ENCODE measurements at regions not wholly inside any gene's neighbourhood (a gene's known extent, or its start where the extent isn't known, plus 50 kb on each side); places are given as distances from the start of the nearest gene placed in this dataset.

GRCh38 chr6:105587349-105588122 lies 184.7 kb upstream of the PREP start:
- ATAC-seq (no peak), DNase-seq (ENCODE audit: low spot score) (no peak), FAIRE-seq (no peak)
- H3K4me2 ChIP-seq (ENCODE audit: low read depth, low read length) = no peak overlapping the region
- POLR2A ChIA-PET = no interaction called here
- WGBS (ENCODE audit: low lambda C conversion rate) = 58% methylated on average over 23 of the region's 23 CpGs
- intact Hi-C loops (cut with micrococcal nuclease; ENCODE audit: unreplicated experiment) (no loop called here), in situ Hi-C loops (cut with HindIII; ENCODE audit: extremely low pct_ligation_motif_present, low pct_unique_long_range_greater_than_20kb) (no loop called here)
- H3K9me3 ChIP-seq (ENCODE audit: low read length) = no peaks in the 10 kb centered on the region
- no peak overlapping the region for H2AFZ ChIP-seq (ENCODE audit: low read length)
- no peaks in the 10 kb centered on the region for H3K79me2 ChIP-seq (ENCODE audit: insufficient read depth, low read length)
- H3K36me3 ChIP-seq (replicated peaks in 1 of 2; ENCODE audit: control insufficient read depth in 1 of 2, insufficient read depth in 2 of 2, low read length in 2 of 2) = no peaks in the 10 kb centered on the region
- no peaks in the 10 kb centered on the region; a peak in 2 of 5 replicates for H3K27me3 ChIP-seq (ENCODE audit: control insufficient read depth in 1 of 2, insufficient read depth in 2 of 2, low read length in 2 of 2)
- no peak overlapping the region for H3K9ac ChIP-seq (ENCODE audit: insufficient read depth, low read depth, low read length)
- no peak for TF ChIP-seq ZNF547 (CRISPR knock-in tag; IDR thresholded peaks at IDR 0.05)
- no peak for TF ChIP-seq ZNF142 (CRISPR knock-in tag; IDR thresholded peaks at IDR 0.05)
- TF ChIP-seq IRF1 (CRISPR knock-in tag; IDR thresholded peaks at IDR 0.05; ENCODE audit: low read depth) = no peak
- TF ChIP-seq KDM2A (CRISPR knock-in tag; IDR thresholded peaks at IDR 0.05; ENCODE audit: borderline replicate concordance, low read depth) = no peak
- no peak for TF ChIP-seq FOSL2 (CRISPR knock-in tag; IDR thresholded peaks at IDR 0.05)
- TF ChIP-seq EP300 (IDR thresholded peaks at IDR 0.05; ENCODE audit: low read depth in 2 of 2, low read length in 2 of 2) = no peak
- no peak for TF ChIP-seq EP300 (CRISPR knock-in tag; IDR thresholded peaks at IDR 0.05; ENCODE audit: borderline replicate concordance)
- TF ChIP-seq AGO2 (optimal IDR thresholded peaks at IDR 0.05; ENCODE audit: low read depth, low read length) = no peak
- TF ChIP-seq ZFP41 (CRISPR knock-in tag; IDR thresholded peaks at IDR 0.05; ENCODE audit: borderline replicate concordance) = no peak
- TF ChIP-seq ZNF230 (CRISPR knock-in tag; IDR thresholded peaks at IDR 0.05) = no peak
- TF ChIP-seq ZNF441 (CRISPR knock-in tag; IDR thresholded peaks at IDR 0.05; ENCODE audit: borderline replicate concordance) = no peak
- no peak for TF ChIP-seq NFE2 (CRISPR knock-in tag; IDR thresholded peaks at IDR 0.05)
- no peak for TF ChIP-seq ZNF598 (CRISPR knock-in tag; IDR thresholded peaks at IDR 0.05; ENCODE audit: borderline replicate concordance)
- TF ChIP-seq THYN1 (CRISPR knock-in tag; IDR thresholded peaks at IDR 0.05; ENCODE audit: borderline replicate concordance, low read depth) = no peak
- no peak for TF ChIP-seq RELA (CRISPR knock-in tag; IDR thresholded peaks at IDR 0.05)
- H4K20me1 ChIP-seq (ENCODE audit: insufficient read depth, low read length) = no peaks in the 10 kb centered on the region
- no peak overlapping the region for H3K27ac ChIP-seq (ENCODE audit: extremely low read length, insufficient read depth, low read length)
- no peak overlapping the region for H3K4me3 ChIP-seq (replicated peaks in 1 of 3; ENCODE audit: insufficient read depth in 1 of 3, low read depth in 2 of 3, low read length in 3 of 3)
- no TSS peak for BruUV-seq (replicated peaks)
- CTCF ChIA-PET (ENCODE audit: low intra/inter-chr PET ratio, low total read pairs) = no interaction called here
- H3K4me1 ChIP-seq (ENCODE audit: insufficient read depth, low read length) = no peaks in the 10 kb centered on the region
